ENCODE measurements at regions not wholly inside any gene's neighbourhood (a gene's known extent, or its start where the extent isn't known, plus 50 kb on each side); places are given as distances from the start of the nearest gene placed in this dataset.

DNA sequence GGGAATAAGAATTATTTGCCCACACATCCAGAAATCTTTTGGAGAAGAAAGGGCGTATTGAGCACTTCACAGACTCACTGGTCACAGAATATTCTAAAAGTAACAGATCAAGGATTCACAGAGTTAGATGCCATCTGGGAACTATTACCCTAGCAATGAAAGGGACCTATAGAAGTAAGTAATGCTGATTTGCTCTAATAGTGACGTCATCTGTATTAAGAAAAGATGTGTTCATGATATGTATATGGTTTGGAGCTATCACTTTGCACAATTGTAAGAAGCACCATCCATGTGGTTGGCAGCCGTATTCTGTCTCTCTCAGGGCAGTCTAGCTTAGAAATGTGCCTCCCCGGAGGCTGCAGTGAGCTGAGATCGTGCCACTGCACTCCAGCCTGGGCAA is 52.8 kb upstream of the SV2C start:
- no peaks in the 10 kb centered on the region for H3F3A ChIP-seq (ENCODE audit: low read depth)
- H3K36me3 ChIP-seq, result no peaks in the 10 kb centered on the region
- H3K9me3 ChIP-seq (ENCODE audit: low read depth), result no peaks in the 10 kb centered on the region
- no peak overlapping the region for H3K4me2 ChIP-seq
- Mint-ChIP-seq H3K9me3 (peaks cover 3% of the 10 kb centered on the region), H3K4me3 (no peak overlapping the region), H3K36me3 (no peaks in the 10 kb centered on the region), H3K4me1 (no peaks in the 10 kb centered on the region), H3K27ac (no peak overlapping the region), H3K27me3 (ENCODE audit: insufficient read depth, low read depth) (no peaks in the 10 kb centered on the region)
- H3K27me3 ChIP-seq, result no peaks in the 10 kb centered on the region
- H2AFZ ChIP-seq (replicated peaks), result no peak overlapping the region
- no peaks in the 10 kb centered on the region for H4K20me1 ChIP-seq (ENCODE audit: low read depth)
- no peaks in the 10 kb centered on the region for H3K79me2 ChIP-seq (ENCODE audit: low read depth)
- H3K4me1 ChIP-seq, result no peaks in the 10 kb centered on the region
- no peak overlapping the region for H3K9ac ChIP-seq
- H3K27ac ChIP-seq, result no peak overlapping the region
- no peak for DNase-seq (ENCODE audit: low spot score)
- TF ChIP-seq EZH2phosphoT487 (IDR thresholded peaks at IDR 0.05) (no peak), EZH2 (IDR thresholded peaks at IDR 0.05) (no peak)
- TF ChIP-seq, protein P1, sequence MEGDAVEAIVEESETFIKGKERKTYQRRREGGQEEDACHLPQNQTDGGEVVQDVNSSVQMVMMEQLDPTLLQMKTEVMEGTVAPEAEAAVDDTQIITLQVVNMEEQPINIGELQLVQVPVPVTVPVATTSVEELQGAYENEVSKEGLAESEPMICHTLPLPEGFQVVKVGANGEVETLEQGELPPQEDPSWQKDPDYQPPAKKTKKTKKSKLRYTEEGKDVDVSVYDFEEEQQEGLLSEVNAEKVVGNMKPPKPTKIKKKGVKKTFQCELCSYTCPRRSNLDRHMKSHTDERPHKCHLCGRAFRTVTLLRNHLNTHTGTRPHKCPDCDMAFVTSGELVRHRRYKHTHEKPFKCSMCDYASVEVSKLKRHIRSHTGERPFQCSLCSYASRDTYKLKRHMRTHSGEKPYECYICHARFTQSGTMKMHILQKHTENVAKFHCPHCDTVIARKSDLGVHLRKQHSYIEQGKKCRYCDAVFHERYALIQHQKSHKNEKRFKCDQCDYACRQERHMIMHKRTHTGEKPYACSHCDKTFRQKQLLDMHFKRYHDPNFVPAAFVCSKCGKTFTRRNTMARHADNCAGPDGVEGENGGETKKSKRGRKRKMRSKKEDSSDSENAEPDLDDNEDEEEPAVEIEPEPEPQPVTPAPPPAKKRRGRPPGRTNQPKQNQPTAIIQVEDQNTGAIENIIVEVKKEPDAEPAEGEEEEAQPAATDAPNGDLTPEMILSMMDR (IDR thresholded peaks at IDR 0.05), result no peak
- H3K4me3 ChIP-seq, result no peak overlapping the region

- Histone ChIP-seq H4K20me1 (ENCODE audit: low read depth) (no peaks in the 10 kb centered on the region), H3K4me2 (no peak overlapping the region), H3K9me3 (ENCODE audit: low read depth) (no peaks in the 10 kb centered on the region), H3K79me2 (ENCODE audit: low read depth) (no peaks in the 10 kb centered on the region), H3K27ac (no peak overlapping the region), H3K27me3 (no peaks in the 10 kb centered on the region), H3K36me3 (no peaks in the 10 kb centered on the region), H3F3A (ENCODE audit: low read depth) (no peaks in the 10 kb centered on the region), H3K4me3 (no peak overlapping the region), H3K4me1 (no peaks in the 10 kb centered on the region), H2AFZ (replicated peaks) (no peak overlapping the region), H3K9ac (no peak overlapping the region)
- no peak for DNase-seq (ENCODE audit: low spot score)
- H3K9me3 Mint-ChIP-seq, result peaks cover 1% of the 10 kb centered on the region
- TF ChIP-seq, protein P1 (IDR thresholded peaks at IDR 0.05), result no peak
- TF ChIP-seq EZH2 (IDR thresholded peaks at IDR 0.05) (no peak), EZH2phosphoT487 (IDR thresholded peaks at IDR 0.05) (no peak)
- H3K36me3 Mint-ChIP-seq, result no peaks in the 10 kb centered on the region
- no peaks in the 10 kb centered on the region for H3K27me3 Mint-ChIP-seq (ENCODE audit: insufficient read depth, low read depth)
- no peaks in the 10 kb centered on the region for H3K4me1 Mint-ChIP-seq
- no peak overlapping the region for H3K27ac Mint-ChIP-seq
- H3K4me3 Mint-ChIP-seq, result no peak overlapping the region
Observed at GRCh38 chr5:76029739-76030138, 53.4 kb upstream of the SV2C start.

DNA sequence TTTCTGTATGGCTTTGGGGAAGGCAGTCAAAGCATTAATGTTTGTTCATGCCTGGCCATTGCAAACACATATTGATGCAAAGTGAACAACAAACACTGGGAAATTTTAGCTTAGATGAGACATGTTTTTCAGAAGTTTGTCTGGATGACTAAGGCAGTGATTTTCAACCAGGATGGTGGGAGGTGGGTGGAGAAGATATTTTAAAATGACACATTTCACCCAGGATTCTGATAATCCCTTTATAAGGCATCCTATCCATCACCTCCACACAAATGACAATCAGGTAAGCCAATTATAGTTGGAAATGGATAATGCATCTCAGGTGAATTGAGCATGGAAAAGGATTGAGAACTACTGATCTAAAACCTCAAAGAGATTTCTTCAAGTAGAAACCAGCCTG is 57.4 kb upstream of the SV2C start:
- Mint-ChIP-seq H3K9me3 (no peaks in the 10 kb centered on the region), H3K27ac (no peak overlapping the region), H3K36me3 (no peaks in the 10 kb centered on the region), H3K4me3 (no peak overlapping the region), H3K4me1 (peaks cover 8% of the 10 kb centered on the region), H3K27me3 (ENCODE audit: insufficient read depth, low read depth) (no peaks in the 10 kb centered on the region)
- H4K20me1 ChIP-seq (ENCODE audit: low read depth), result no peaks in the 10 kb centered on the region
- no peaks in the 10 kb centered on the region for H3K9me3 ChIP-seq (ENCODE audit: low read depth)
- H3K79me2 ChIP-seq (ENCODE audit: low read depth), result no peaks in the 10 kb centered on the region
- DNase-seq (ENCODE audit: low spot score), result no peak
- no peaks in the 10 kb centered on the region for H3K4me1 ChIP-seq
- no peak for TF ChIP-seq EZH2phosphoT487 (IDR thresholded peaks at IDR 0.05)
- no peak for TF ChIP-seq EZH2 (IDR thresholded peaks at IDR 0.05)
- TF ChIP-seq, protein P1 (IDR thresholded peaks at IDR 0.05), result no peak
- H3K4me3 ChIP-seq, result no peak overlapping the region
- no peak overlapping the region for H3K9ac ChIP-seq
- H2AFZ ChIP-seq (replicated peaks), result no peak overlapping the region
- H3K36me3 ChIP-seq, result no peaks in the 10 kb centered on the region
- H3K27me3 ChIP-seq, result no peaks in the 10 kb centered on the region
- no peak overlapping the region for H3K4me2 ChIP-seq
- no peak overlapping the region for H3K27ac ChIP-seq
- H3F3A ChIP-seq (ENCODE audit: low read depth), result no peaks in the 10 kb centered on the region

DNA sequence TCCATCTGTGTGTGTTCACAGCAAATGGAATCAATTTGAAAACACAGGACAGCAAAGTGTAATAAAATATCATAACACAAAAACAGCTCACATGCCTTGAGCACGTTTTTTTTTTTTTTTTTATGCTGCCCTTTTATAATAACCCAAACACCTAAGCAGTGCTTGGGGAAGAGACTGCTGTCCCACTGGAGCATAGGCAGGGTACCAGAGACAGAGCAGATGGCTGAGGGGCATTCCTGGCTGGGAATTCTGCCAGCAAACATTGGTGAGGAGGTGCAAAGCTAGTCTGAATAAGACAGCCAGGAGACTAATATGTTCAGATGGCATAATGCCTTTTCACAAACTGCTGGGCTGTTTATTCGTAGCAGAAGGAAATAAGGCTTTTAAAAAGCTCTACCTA is 58.1 kb upstream of the SV2C start:
- H3K27ac Mint-ChIP-seq, result no peak overlapping the region
- no peaks in the 10 kb centered on the region for H3K36me3 Mint-ChIP-seq
- no peak overlapping the region for H3K27ac ChIP-seq
- H3K27me3 Mint-ChIP-seq (ENCODE audit: insufficient read depth, low read depth), result no peaks in the 10 kb centered on the region
- no peaks in the 10 kb centered on the region for H3K27me3 ChIP-seq
- H4K20me1 ChIP-seq (ENCODE audit: low read depth), result no peaks in the 10 kb centered on the region
- no peaks in the 10 kb centered on the region for H3K9me3 ChIP-seq (ENCODE audit: low read depth)
- H3K79me2 ChIP-seq (ENCODE audit: low read depth), result no peaks in the 10 kb centered on the region
- no peak for DNase-seq (ENCODE audit: low spot score)
- H3K4me2 ChIP-seq, result no peak overlapping the region
- no peak overlapping the region for H2AFZ ChIP-seq (replicated peaks)
- no peaks in the 10 kb centered on the region for H3K9me3 Mint-ChIP-seq
- no peaks in the 10 kb centered on the region for H3F3A ChIP-seq (ENCODE audit: low read depth)
- no peak overlapping the region for H3K9ac ChIP-seq
- no peak overlapping the region for H3K4me3 Mint-ChIP-seq
- H3K4me1 Mint-ChIP-seq, result peaks cover 8% of the 10 kb centered on the region
- no peak overlapping the region for H3K4me3 ChIP-seq
- TF ChIP-seq EZH2 (IDR thresholded peaks at IDR 0.05), result no peak
- TF ChIP-seq, protein P1 (IDR thresholded peaks at IDR 0.05), result no peak
- TF ChIP-seq EZH2phosphoT487 (IDR thresholded peaks at IDR 0.05), result no peak
- no peaks in the 10 kb centered on the region for H3K36me3 ChIP-seq
- no peaks in the 10 kb centered on the region for H3K4me1 ChIP-seq

Data from neural progenitor cell (in vitro differentiated cells).